Stimulated activated CD8-positive, alpha-beta memory T cell treated with anti-CD3 and anti-CD28 coated beads, Interleukin-7, amount 100 ng/mL, for 1 hour (primary cell): ENCODE measurements at regions not wholly inside any gene's neighbourhood (a gene's known extent, or its start where the extent isn't known, plus 50 kb on each side); places are given as distances from the start of the nearest gene placed in this dataset.
A peak's percentile ranks its signal among the peaks of the same experiment; 100 is the strongest.
"Not testable (repeated sequence)": the region's sequence is repeated elsewhere in the genome, so short reads cannot be mapped to it uniquely, and the experiment has no call there.

Source experiments
- DNase-seq, 2 donors: peaks; one replicate each; pipeline ENCODE4 v3.0.0-alpha.2; 2020; ENCODE audit warnings: low read depth in 2 of 2

GRCh38 chr15:24733659-24734058 is 58.1 kb downstream of the NPAP1 start:
- no peak for DNase-seq

DNA sequence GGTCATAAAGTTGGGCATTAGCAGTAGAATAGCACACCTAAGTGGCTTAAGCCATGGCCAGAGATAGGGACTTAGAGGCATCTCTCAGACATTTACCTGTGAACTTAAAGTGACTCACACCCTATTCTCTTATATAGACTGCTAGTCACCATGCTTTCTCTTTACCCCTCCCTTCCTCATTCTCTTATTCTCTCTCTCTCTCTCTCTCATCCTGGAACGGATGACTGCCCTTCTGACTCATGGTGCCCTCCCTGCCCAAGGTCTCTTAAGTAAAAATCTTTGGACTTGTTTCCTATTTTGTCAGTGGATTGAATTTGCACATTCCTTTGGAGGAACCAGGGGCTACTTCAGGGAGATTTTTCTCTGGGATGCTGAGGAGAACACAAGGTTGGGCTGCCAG is 58.8 kb downstream of the NPAP1 start:
- no peak for DNase-seq

GRCh38 chr15:24745290-24745689 is 69.7 kb downstream of the NPAP1 start:
- DNase-seq, result no peak

DNA sequence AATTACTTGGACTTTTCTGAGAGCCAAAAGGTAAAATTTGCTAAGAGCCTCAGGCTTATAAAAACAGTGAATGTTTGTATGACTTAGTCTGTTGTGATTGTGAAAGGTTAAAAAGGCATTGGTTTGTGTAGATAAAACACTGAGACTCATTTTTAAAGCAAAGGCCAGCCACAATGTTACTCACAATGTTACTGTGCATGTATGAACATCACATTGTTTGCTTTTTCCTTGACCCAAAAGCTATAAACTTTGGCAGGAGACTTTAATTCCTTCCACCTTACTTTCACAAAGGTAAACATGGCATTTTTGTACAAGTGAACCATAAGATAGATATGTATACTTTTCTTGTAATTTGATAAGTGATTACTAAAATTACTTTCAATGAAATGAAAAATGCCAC is 70.5 kb downstream of the NPAP1 start:
- no peak for DNase-seq

- no peak for DNase-seq
Observed at GRCh38 chr15:24747376-24747775, 71.8 kb downstream of the NPAP1 start.

DNA sequence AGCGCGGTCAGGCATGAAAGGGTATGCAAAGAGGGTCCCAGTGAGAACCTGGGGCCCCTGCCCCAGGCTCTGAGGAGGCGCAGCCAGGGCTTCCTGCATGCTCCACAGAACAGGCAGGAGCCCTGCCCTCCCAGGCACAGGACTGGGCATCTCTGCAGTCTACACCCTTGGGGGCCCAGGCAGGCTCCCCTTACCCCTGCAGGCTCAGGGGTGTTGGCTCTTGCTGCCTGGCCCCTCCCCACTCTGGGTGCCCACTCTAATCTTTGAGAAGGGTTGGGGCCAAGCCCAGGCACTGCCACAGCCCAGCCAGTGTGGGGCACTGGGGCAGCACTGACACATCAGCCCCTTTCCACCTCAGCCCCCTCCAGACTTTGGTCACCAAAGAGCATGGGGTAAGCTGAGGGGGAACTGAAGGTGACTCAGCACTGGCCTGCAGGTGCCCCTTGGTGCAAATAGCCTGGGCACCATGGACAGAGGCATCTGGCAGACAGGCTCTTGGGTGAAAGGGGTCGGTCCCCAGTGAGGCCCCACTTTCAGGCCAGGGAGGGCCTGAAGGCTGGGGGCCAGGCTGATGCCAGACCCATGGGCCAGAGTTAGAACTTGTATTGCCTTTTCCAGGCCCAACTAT is 73.4 kb downstream of the NPAP1 start:
- DNase-seq, result no peak

DNA sequence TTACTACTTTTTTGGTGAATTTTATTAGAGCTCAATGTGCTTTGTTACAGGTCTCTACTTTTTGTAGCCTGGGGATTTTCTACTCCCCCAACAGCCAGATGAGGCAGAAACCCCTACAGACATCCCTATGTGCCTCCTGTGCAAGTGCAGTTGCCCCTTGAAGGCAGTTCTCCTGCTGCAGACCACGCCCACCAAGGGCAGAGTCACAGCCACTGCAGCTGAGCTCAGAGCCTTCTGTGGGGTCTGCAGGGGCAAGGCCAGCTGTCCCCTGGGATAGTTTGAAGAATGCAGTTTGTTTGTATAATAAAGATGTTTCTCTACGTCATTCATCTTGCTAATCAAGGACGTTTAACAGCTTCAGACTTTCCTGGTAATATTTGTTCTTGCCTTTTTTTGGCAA is 76.8 kb downstream of the NPAP1 start:
- no peak for DNase-seq

GRCh38 chr15:24756101-24756500 is 80.5 kb downstream of the NPAP1 start:
- no peak for DNase-seq

DNA sequence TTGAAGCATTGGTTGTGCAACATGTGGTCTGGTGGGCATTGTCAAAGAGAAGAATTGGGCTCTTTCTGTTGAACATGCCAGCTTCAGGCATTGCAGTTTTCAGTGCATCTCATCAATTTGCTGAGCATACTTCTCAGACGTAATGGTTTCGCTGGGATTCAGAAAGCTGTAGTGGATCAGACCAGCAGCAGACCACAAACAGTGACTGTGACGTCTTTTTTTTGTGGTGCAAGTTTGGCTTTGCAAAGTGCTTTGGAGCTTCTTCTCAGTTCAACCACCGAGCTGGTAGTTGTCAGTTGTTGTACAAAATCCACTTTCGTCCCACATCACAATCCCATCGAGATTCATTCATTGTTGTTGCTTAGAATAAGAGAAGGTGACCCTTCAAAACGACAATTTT is 84.5 kb downstream of the NPAP1 start:
- DNase-seq, result no peak

DNA sequence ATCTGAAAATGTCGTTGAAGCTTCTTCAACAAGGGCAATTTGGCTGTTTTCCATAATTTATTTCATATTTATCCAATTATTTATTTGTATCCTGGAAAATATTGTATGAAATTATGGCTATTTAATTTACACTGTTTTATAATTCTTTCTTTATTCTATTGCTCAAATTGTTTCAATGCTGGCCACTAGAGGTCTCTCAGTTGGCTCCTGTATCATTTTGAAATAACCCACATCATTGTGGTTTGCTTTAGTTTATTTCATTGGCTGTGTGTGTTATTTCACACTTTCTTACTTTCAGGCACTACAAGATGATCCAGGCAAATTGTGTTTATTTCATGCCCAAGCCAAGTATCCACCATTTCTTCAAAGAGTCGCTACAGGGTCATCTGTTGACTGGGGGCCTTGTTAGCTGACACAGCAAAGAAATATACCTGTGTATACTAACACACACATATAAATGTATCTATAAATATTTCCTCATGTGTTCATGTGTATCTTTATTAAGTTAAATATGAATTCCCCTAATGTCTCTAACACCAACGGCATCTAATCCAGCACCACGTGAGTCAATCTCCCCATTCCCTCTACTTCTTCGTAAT is 86.2 kb downstream of the NPAP1 start:
- DNase-seq, result no peak

- no peak for DNase-seq
Observed at GRCh38 chr15:24763891-24764290, 88.3 kb downstream of the NPAP1 start.

- no peak for DNase-seq
Observed at GRCh38 chr15:24764375-24765171, 89.0 kb downstream of the NPAP1 start.

- DNase-seq, result no peak
Observed at GRCh38 chr15:24766511-24767133, 91.0 kb downstream of the NPAP1 start.

DNA sequence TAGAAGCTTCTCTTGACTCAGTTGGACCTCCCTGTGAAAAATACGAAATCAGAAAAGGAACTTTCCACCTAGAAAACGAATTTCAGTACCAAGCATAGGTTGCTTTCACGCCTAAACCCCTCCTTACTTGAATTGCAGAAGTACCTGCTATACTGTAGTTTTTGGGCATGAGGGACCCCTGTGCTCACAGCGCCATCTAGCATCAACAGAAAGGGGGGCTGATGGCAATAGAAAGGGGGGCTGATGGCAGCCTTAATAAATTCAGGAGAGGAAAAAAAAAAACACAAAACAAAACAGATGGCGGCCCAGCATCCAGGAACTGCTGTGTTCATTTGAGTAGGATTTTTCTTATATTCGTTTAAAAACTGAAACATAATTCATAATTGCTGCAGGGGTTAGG is 96.7 kb downstream of the NPAP1 start:
- no peak for DNase-seq

DNA sequence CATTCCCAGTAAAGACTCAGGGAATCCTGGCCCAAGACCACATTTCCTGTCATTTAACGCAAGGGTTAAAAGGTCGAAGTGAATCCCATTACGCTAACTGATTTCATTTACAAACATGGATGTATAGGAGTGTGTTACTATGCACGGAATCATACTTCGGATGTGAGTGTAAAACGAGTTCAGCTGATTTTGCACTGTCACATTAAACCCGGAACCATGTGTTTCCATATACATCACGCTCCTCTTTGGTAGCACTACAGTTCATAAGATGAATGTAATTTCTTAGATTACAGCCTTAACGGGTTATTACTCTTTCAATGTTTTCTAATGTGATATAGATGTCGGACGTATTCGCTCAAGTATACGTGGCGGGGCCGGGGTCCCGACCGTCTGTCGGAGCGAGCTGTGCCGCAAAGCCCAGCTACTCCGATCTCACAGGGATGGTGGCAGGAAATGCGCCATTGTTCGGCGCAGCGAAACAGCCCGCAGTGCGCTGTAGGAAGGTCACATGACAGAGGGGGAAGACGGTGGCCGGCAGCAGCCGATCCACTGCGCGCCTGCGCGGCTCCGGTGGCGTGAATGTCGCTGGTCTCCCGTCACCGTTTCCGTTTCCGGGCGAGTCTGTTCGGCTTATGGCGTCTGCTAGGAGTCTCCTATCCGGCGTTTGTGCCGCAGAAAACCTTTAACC is 97.3 kb downstream of the NPAP1 start:
- DNase-seq, result peak; percentile 9 to 10

GRCh38 chr15:24777307-24777706 is 101.7 kb downstream of the NPAP1 start:
- no peak for DNase-seq

DNA sequence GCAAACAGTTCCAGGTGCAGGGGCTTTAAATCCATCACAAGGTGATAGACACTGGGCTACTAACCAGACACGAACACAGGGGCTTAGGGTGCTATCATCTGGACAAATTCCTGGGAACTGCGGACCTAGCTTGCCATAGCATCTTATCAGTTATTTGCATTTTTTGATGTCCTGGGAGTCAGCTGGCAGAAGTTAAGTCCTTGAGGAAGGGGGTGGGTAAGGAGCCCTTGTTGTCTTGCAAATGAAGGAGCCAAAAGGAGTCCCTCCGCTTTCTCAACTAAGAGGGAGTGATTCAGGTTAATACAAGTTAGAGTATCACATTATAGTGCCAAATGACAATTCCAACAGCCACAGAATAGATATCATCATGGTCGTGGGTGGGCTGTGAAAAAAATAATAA is 108.9 kb downstream of the NPAP1 start:
- DNase-seq, result no peak

GRCh38 chr15:24786347-24786746 is 110.8 kb downstream of the NPAP1 start:
- no peak for DNase-seq

- not testable (repeated sequence) for DNase-seq
Observed at GRCh38 chr15:24802624-24803023, 127.0 kb downstream of the NPAP1 start.

- DNase-seq, result no peak
Observed at GRCh38 chr15:24819680-24820079, 135.1 kb upstream of the SNRPN start.

DNA sequence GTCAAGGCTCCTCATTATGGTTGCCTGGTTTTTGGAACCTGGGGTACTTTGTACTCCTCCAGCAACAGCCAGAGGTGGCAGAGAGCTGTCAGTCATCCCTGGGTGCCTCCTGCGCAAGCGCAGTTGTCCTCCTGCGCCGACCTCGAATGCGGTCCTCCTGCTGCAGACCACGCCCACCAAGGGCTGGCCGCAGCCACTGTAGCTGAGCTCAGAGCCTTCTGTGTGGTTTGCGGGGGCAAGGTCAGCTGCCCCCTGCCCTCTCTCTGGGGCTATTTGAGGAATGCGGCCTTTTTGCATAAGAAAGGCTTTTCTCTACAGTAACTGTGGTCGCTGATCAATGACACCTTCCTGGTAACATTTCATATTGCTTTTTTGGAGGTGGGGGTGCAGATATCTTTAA is 131.3 kb upstream of the SNRPN start:
- DNase-seq, result no peak

DNA sequence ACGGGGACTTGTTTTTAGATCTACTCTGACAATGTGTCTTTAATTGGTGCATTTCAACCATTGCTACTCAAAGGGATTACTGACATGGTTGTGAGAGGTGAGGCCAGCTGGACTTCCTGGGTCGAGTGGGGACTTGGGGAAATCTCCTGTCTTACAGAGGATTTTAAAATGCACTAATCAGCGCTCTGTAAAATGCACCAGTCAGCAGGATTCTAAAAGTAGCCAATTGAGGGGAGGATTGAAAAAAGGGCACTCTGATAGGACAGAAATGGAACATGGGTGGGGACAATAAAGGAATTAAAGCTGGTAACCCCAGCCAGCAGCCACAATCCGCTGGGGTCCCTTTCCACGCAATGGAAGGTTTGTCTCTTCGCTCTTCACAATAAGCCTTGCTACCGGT is 122.5 kb upstream of the SNRPN start:
- no peak for DNase-seq
